ENCODE measurements at regions not wholly inside any gene's neighbourhood (a gene's known extent, or its start where the extent isn't known, plus 50 kb on each side); places are given as distances from the start of the nearest gene placed in this dataset.

GRCh38 chr1:208637181-208637580 is 393.0 kb upstream of the PLXNA2 start:
- no peak for TF ChIP-seq CTCF (IDR thresholded peaks at IDR 0.05; ENCODE audit: insufficient read depth, missing control alignments)
- DNase-seq (ENCODE audit: insufficient read length, low spot score), result no peak
- FAIRE-seq, result no peak

GRCh38 chr1:208639382-208639781 is 395.2 kb upstream of the PLXNA2 start:
- no peak for TF ChIP-seq CTCF (IDR thresholded peaks at IDR 0.05; ENCODE audit: insufficient read depth, missing control alignments)
- FAIRE-seq, result no peak

GRCh38 chr1:208640295-208640694 is 396.1 kb upstream of the PLXNA2 start:
- no peak for TF ChIP-seq CTCF (IDR thresholded peaks at IDR 0.05; ENCODE audit: insufficient read depth, missing control alignments)
- no peak for FAIRE-seq
- DNase-seq (ENCODE audit: insufficient read length, low spot score), result no peak

More at GRCh38 chr1:208639382-208639781, 395.2 kb upstream of the PLXNA2 start:
- no peak for DNase-seq (ENCODE audit: insufficient read length, low spot score)

- FAIRE-seq (no peak), DNase-seq (ENCODE audit: insufficient read length, low spot score) (no peak)
- no peak for TF ChIP-seq CTCF (IDR thresholded peaks at IDR 0.05; ENCODE audit: insufficient read depth, missing control alignments)
These were observed 397.5 kb upstream of the PLXNA2 start for GRCh38 chr1:208641579-208642280.

- no peak for TF ChIP-seq CTCF (IDR thresholded peaks at IDR 0.05; ENCODE audit: insufficient read depth, missing control alignments)
- FAIRE-seq, result no peak
- DNase-seq (ENCODE audit: insufficient read length, low spot score), result no peak
These were observed 398.9 kb upstream of the PLXNA2 start for GRCh38 chr1:208643005-208643597.

- FAIRE-seq, result no peak
- no peak for DNase-seq (ENCODE audit: insufficient read length, low spot score)
These were observed 400.4 kb upstream of the PLXNA2 start for GRCh38 chr1:208644401-208645160.

More at GRCh38 chr1:208644401-208645160, 400.4 kb upstream of the PLXNA2 start:
- no peak for TF ChIP-seq CTCF (IDR thresholded peaks at IDR 0.05; ENCODE audit: insufficient read depth, missing control alignments)
